Neural cell (in vitro differentiated cells): ENCODE measurements at regions not wholly inside any gene's neighbourhood (a gene's known extent, or its start where the extent isn't known, plus 50 kb on each side); places are given as distances from the start of the nearest gene placed in this dataset.

Experiments
- EP300 ChIP-seq: fragments of 450-650 bp; conservative IDR thresholded peaks from 2 replicates; pipeline ENCODE4 v1.6.1; 2014; ENCODE audit warnings: antibody characterized with exemption, mild to moderate bottlenecking, moderate library complexity; ENCODE audit not compliant: poor library complexity, severe bottlenecking
- TF ChIP-seq, protein P1 (sequence below): fragments of 450-650 bp; IDR thresholded peaks from 2 replicates; pipeline ENCODE4 v1.5.1; 2014; ENCODE audit warnings: antibody characterized with exemption, mild to moderate bottlenecking, moderate library complexity; ENCODE audit not compliant: poor library complexity, severe bottlenecking

DNA sequence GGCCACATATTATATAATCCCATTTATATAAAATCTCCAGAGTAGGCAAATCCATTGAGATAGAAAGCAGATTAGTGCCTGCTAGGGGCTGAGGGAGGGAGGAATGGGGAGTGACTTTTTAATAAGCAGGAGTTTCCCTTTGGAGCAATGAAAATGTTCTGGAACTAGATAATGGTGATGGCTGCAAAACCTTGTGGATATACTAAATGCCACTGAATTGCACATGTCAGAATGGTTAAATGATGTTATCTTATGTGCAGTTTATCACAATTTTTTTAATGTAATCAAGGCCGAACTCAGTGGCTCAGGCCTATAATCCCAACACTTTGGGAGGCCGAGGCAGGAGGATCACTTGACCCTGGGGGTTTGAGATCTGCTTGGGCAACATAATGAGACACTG is 145.5 kb upstream of the AUTS2 start:
- TF ChIP-seq, protein P1, sequence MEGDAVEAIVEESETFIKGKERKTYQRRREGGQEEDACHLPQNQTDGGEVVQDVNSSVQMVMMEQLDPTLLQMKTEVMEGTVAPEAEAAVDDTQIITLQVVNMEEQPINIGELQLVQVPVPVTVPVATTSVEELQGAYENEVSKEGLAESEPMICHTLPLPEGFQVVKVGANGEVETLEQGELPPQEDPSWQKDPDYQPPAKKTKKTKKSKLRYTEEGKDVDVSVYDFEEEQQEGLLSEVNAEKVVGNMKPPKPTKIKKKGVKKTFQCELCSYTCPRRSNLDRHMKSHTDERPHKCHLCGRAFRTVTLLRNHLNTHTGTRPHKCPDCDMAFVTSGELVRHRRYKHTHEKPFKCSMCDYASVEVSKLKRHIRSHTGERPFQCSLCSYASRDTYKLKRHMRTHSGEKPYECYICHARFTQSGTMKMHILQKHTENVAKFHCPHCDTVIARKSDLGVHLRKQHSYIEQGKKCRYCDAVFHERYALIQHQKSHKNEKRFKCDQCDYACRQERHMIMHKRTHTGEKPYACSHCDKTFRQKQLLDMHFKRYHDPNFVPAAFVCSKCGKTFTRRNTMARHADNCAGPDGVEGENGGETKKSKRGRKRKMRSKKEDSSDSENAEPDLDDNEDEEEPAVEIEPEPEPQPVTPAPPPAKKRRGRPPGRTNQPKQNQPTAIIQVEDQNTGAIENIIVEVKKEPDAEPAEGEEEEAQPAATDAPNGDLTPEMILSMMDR = no peak
- TF ChIP-seq EP300 = no peak
